ENCODE measurements at regions not wholly inside any gene's neighbourhood (a gene's known extent, or its start where the extent isn't known, plus 50 kb on each side); places are given as distances from the start of the nearest gene placed in this dataset.

DNA sequence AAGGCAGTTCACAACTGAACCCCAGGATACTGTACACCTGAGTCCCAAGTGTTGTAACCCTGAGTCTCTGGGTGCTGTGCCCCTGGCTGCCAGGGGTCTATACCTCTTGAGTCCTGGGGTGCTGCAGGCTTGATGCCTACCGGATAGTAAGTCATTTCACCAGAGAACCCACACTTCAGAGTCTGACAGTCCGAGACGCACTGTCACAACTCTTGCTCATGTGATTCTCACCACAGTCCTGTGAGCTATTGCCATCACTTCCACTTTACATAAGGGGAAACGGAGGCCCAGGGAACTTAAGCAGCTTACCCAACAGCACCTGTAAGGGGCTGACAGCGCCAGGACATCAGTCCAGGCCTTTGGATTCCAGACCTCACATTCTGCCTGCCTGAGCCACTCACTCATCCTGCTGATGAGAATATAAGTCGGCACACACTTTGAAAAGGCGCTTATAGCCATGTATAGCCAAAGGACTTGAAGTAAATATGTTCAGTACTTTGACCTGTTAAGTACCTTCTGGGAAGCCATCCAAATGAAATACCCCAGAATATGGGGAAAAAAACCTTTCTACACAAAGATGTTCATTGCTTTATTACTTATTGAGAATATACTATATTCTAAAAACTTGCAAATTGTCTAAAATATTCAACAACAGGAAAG is 180.7 kb upstream of the ID2 start:
- TF ChIP-seq, protein P1, sequence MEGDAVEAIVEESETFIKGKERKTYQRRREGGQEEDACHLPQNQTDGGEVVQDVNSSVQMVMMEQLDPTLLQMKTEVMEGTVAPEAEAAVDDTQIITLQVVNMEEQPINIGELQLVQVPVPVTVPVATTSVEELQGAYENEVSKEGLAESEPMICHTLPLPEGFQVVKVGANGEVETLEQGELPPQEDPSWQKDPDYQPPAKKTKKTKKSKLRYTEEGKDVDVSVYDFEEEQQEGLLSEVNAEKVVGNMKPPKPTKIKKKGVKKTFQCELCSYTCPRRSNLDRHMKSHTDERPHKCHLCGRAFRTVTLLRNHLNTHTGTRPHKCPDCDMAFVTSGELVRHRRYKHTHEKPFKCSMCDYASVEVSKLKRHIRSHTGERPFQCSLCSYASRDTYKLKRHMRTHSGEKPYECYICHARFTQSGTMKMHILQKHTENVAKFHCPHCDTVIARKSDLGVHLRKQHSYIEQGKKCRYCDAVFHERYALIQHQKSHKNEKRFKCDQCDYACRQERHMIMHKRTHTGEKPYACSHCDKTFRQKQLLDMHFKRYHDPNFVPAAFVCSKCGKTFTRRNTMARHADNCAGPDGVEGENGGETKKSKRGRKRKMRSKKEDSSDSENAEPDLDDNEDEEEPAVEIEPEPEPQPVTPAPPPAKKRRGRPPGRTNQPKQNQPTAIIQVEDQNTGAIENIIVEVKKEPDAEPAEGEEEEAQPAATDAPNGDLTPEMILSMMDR (IDR thresholded peaks at IDR 0.05): no peak
- no peak for TF ChIP-seq POLR2A (IDR thresholded peaks at IDR 0.05)
